WERI-Rb-1 (cell line): ENCODE measurements at regions not wholly inside any gene's neighbourhood (a gene's known extent, or its start where the extent isn't known, plus 50 kb on each side); places are given as distances from the start of the nearest gene placed in this dataset.

Experiments used
- DNase-seq: peaks from one replicate; pipeline ENCODE4 v3.0.0-alpha.2; 2020
- H3K27ac ChIP-seq: fragments of 250-450 bp; sonication (Bioruptor Pico); 2 replicates; pipeline ENCODE4 v1.5.1; 2020; ENCODE audit warnings: mild to moderate bottlenecking, moderate library complexity
- H3K27me3 ChIP-seq: fragments of 250-450 bp; sonication (Bioruptor Pico); 2 replicates; pipeline ENCODE4 v1.5.1; 2021; ENCODE audit warnings: mild to moderate bottlenecking, low read depth, moderate library complexity; ENCODE audit not compliant: insufficient read depth, severe bottlenecking
- H3K36me3 ChIP-seq: fragments of 250-450 bp; sonication (Bioruptor Pico); 2 replicates; pipeline ENCODE4 v1.5.1; 2020; ENCODE audit warnings: mild to moderate bottlenecking, moderate library complexity
- H3K4me3 ChIP-seq: 2 replicates; pipeline ENCODE4 v1.5.1; 2011; ENCODE audit warnings: low read depth, mild to moderate bottlenecking, control low read depth, low read length
- H3K9me3 ChIP-seq: fragments of 250-450 bp; sonication (Bioruptor Pico); 2 replicates; pipeline ENCODE4 v1.5.1; 2021; ENCODE audit warnings: mild to moderate bottlenecking, moderate library complexity; ENCODE audit not compliant: severe bottlenecking
- TF ChIP-seq, protein P1 (sequence below): IDR thresholded peaks from 2 replicates; pipeline ENCODE4 v1.5.1; 2011; ENCODE audit warnings: low read depth, mild to moderate bottlenecking, control low read depth, inconsistent platforms, low read length

DNA sequence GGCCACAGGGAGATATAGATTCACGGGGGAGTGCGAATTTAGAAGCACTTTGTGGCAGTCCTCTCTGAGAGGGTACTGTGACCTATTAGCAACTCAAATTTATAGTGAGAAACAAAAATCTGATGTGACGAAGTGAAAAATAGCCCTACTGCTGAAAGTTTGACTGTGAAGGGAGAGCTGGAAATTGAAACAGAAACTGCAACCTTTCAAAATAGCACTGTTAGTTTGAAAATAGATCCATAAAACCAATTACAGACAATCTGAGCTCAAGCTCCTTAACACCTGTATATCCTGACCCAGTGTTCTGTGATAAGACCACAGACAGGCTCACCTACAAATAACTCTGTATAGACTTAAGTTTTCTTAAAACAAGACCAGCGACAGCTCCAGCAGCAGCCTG is 420.1 kb downstream of the IRX1 start:
- no peak for DNase-seq
- Histone ChIP-seq H3K36me3 (no peaks in the 10 kb centered on the region), H3K4me3 (no peak overlapping the region), H3K27ac (peak overlapping the region; percentile 39), H3K27me3 (no peaks in the 10 kb centered on the region), H3K9me3 (peaks cover 5% of the 10 kb centered on the region)
- TF ChIP-seq, protein P1, sequence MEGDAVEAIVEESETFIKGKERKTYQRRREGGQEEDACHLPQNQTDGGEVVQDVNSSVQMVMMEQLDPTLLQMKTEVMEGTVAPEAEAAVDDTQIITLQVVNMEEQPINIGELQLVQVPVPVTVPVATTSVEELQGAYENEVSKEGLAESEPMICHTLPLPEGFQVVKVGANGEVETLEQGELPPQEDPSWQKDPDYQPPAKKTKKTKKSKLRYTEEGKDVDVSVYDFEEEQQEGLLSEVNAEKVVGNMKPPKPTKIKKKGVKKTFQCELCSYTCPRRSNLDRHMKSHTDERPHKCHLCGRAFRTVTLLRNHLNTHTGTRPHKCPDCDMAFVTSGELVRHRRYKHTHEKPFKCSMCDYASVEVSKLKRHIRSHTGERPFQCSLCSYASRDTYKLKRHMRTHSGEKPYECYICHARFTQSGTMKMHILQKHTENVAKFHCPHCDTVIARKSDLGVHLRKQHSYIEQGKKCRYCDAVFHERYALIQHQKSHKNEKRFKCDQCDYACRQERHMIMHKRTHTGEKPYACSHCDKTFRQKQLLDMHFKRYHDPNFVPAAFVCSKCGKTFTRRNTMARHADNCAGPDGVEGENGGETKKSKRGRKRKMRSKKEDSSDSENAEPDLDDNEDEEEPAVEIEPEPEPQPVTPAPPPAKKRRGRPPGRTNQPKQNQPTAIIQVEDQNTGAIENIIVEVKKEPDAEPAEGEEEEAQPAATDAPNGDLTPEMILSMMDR = no peak

- TF ChIP-seq, protein P1 = no peak
- H3K36me3 ChIP-seq = no peaks in the 10 kb centered on the region
- peaks cover 5% of the 10 kb centered on the region for H3K9me3 ChIP-seq
- peak overlapping the region; percentile 43 for H3K27ac ChIP-seq
- H3K27me3 ChIP-seq = no peaks in the 10 kb centered on the region
- H3K4me3 ChIP-seq = no peak overlapping the region
- no peak for DNase-seq
Measured at GRCh38 chr5:4017076-4017803, 421.6 kb downstream of the IRX1 start.

GRCh38 chr5:4018007-4018406 is 422.4 kb downstream of the IRX1 start:
- Histone ChIP-seq H3K27ac (no peak overlapping the region), H3K9me3 (peaks cover 2% of the 10 kb centered on the region), H3K36me3 (no peaks in the 10 kb centered on the region), H3K4me3 (no peak overlapping the region), H3K27me3 (no peaks in the 10 kb centered on the region)
- DNase-seq = no peak
- TF ChIP-seq, protein P1 = no peak

GRCh38 chr5:4019009-4019769 is 423.6 kb downstream of the IRX1 start:
- no peak overlapping the region for H3K4me3 ChIP-seq
- no peak for DNase-seq
- H3K9me3 ChIP-seq = peaks cover 2% of the 10 kb centered on the region
- H3K36me3 ChIP-seq = no peaks in the 10 kb centered on the region
- no peak overlapping the region for H3K27ac ChIP-seq
- TF ChIP-seq, protein P1 = no peak
- H3K27me3 ChIP-seq = no peaks in the 10 kb centered on the region

- H3K36me3 ChIP-seq = no peaks in the 10 kb centered on the region
- no peak overlapping the region for H3K4me3 ChIP-seq
- DNase-seq = no peak
- peaks cover 2% of the 10 kb centered on the region for H3K9me3 ChIP-seq
- H3K27me3 ChIP-seq = no peaks in the 10 kb centered on the region
- H3K27ac ChIP-seq = no peak overlapping the region
- TF ChIP-seq, protein P1 = no peak
Measured at GRCh38 chr5:4019841-4020240, 424.2 kb downstream of the IRX1 start.
